HG03280 (cell line): ENCODE measurements at regions not wholly inside any gene's neighbourhood (a gene's known extent, or its start where the extent isn't known, plus 50 kb on each side); places are given as distances from the start of the nearest gene placed in this dataset.
"Not testable (repeated sequence)": the region's sequence is repeated elsewhere in the genome, so short reads cannot be mapped to it uniquely, and the experiment has no call there.

Experiments used
- ATAC-seq: cut with Tn5 transposase; IDR thresholded peaks from one replicate; pipeline ENCODE4 v1.9.1; 2021; ENCODE audit warnings: mild to moderate bottlenecking, moderate library complexity; ENCODE audit not compliant: unreplicated experiment

GRCh38 chr3:87503900-87504498, 227.6 kb upstream of the POU1F1 start:
- peak; percentile 91 for ATAC-seq

GRCh38 chr3:87501076-87501475, 224.7 kb upstream of the POU1F1 start:
- no peak for ATAC-seq

- ATAC-seq = no peak
Observed at GRCh38 chr3:87498358-87499080, 222.1 kb upstream of the POU1F1 start.

GRCh38 chr3:87495938-87496337, 219.6 kb upstream of the POU1F1 start:
- ATAC-seq = no peak

GRCh38 chr3:87494264-87494663, 217.9 kb upstream of the POU1F1 start:
- ATAC-seq = no peak

GRCh38 chr3:87491843-87492242, 215.5 kb upstream of the POU1F1 start:
- ATAC-seq = no peak

GRCh38 chr3:87489892-87490291, 213.5 kb upstream of the POU1F1 start:
- ATAC-seq = no peak

- ATAC-seq = no peak
Observed at GRCh38 chr3:87488765-87489164, 212.4 kb upstream of the POU1F1 start.

GRCh38 chr3:87486635-87487034, 210.3 kb upstream of the POU1F1 start:
- not testable (repeated sequence) for ATAC-seq

- no peak for ATAC-seq
Observed at GRCh38 chr3:87486115-87486514, 209.7 kb upstream of the POU1F1 start.

GRCh38 chr3:87478716-87479115, 202.3 kb upstream of the POU1F1 start:
- no peak for ATAC-seq

GRCh38 chr3:87473944-87474343, 197.6 kb upstream of the POU1F1 start:
- ATAC-seq = no peak

GRCh38 chr3:87468938-87469337, 192.6 kb upstream of the POU1F1 start:
- ATAC-seq = no peak

GRCh38 chr3:87468235-87468634, 191.9 kb upstream of the POU1F1 start:
- no peak for ATAC-seq

GRCh38 chr3:87462228-87462627, 185.8 kb upstream of the POU1F1 start:
- ATAC-seq = no peak

- no peak for ATAC-seq
Observed at GRCh38 chr3:87461443-87461842, 185.1 kb upstream of the POU1F1 start.

GRCh38 chr3:87461036-87461435, 184.7 kb upstream of the POU1F1 start:
- no peak for ATAC-seq

- ATAC-seq = no peak
Observed at GRCh38 chr3:87448558-87448957, 172.2 kb upstream of the POU1F1 start.

- no peak for ATAC-seq
Observed at GRCh38 chr3:87446849-87447387, 170.5 kb upstream of the POU1F1 start.

- no peak for ATAC-seq
Observed at GRCh38 chr3:87442470-87442869, 166.1 kb upstream of the POU1F1 start.

GRCh38 chr3:87437765-87438164, 161.4 kb upstream of the POU1F1 start:
- no peak for ATAC-seq

- no peak for ATAC-seq
Observed at GRCh38 chr3:87436781-87437543, 160.6 kb upstream of the POU1F1 start.
